ENCODE measurements at regions not wholly inside any gene's neighbourhood (a gene's known extent, or its start where the extent isn't known, plus 50 kb on each side); places are given as distances from the start of the nearest gene placed in this dataset.

GRCh38 chrX:39011454-39012221 lies 210.4 kb downstream of the MID1IP1 start:
- H3K9me3 ChIP-seq (ENCODE audit: control insufficient read depth, insufficient read depth, low read length) = no peaks in the 10 kb centered on the region
- 0 out of 2 replicates have a peak, but pooled peaks cover 3% of the 10 kb centered on the region for H3K27me3 ChIP-seq (ENCODE audit: control insufficient read depth, insufficient read depth, low read length)
- H3K9ac ChIP-seq (ENCODE audit: low read depth, low read length) = no peak overlapping the region
- H3K4me3 ChIP-seq (ENCODE audit: low read depth, low read length) = no peak overlapping the region
- H3K27ac ChIP-seq (ENCODE audit: low read depth, low read length) = no peak overlapping the region
- H3K4me1 ChIP-seq (ENCODE audit: control insufficient read depth, insufficient read depth, low read length) = no peaks in the 10 kb centered on the region
- H3K36me3 ChIP-seq (ENCODE audit: control insufficient read depth, insufficient read depth, low read length) = no peaks in the 10 kb centered on the region

- Histone ChIP-seq H3K9ac (ENCODE audit: low read depth, low read length) (no peak overlapping the region), H3K4me1 (ENCODE audit: control insufficient read depth, insufficient read depth, low read length) (0 out of 2 replicates have a peak, but pooled peaks cover 4% of the 10 kb centered on the region), H3K4me3 (ENCODE audit: low read depth, low read length) (no peak overlapping the region), H3K36me3 (ENCODE audit: control insufficient read depth, insufficient read depth, low read length) (no peaks in the 10 kb centered on the region), H3K9me3 (ENCODE audit: control insufficient read depth, insufficient read depth, low read length) (no peaks in the 10 kb centered on the region), H3K27ac (ENCODE audit: low read depth, low read length) (no peak overlapping the region), H3K27me3 (ENCODE audit: control insufficient read depth, insufficient read depth, low read length) (0 out of 2 replicates have a peak, but pooled peaks cover 3% of the 10 kb centered on the region)
Measured at GRCh38 chrX:39012621-39013111, 211.4 kb downstream of the MID1IP1 start.

GRCh38 chrX:39016556-39016955 lies 215.3 kb downstream of the MID1IP1 start:
- Histone ChIP-seq H3K36me3 (ENCODE audit: control insufficient read depth, insufficient read depth, low read length) (no peaks in the 10 kb centered on the region), H3K9me3 (ENCODE audit: control insufficient read depth, insufficient read depth, low read length) (no peaks in the 10 kb centered on the region), H3K4me3 (ENCODE audit: low read depth, low read length) (no peak overlapping the region), H3K27me3 (ENCODE audit: control insufficient read depth, insufficient read depth, low read length) (0 out of 2 replicates have a peak, but pooled peaks cover 3% of the 10 kb centered on the region), H3K9ac (ENCODE audit: low read depth, low read length) (no peak overlapping the region), H3K27ac (ENCODE audit: low read depth, low read length) (peak overlapping the region; percentile 53), H3K4me1 (ENCODE audit: control insufficient read depth, insufficient read depth, low read length) (0 out of 2 replicates have a peak, but pooled peaks cover 12% of the 10 kb centered on the region)

- Histone ChIP-seq H3K4me3 (ENCODE audit: low read depth, low read length) (no peak overlapping the region), H3K4me1 (ENCODE audit: control insufficient read depth, insufficient read depth, low read length) (0 out of 2 replicates have a peak, but pooled peaks cover 12% of the 10 kb centered on the region), H3K27me3 (ENCODE audit: control insufficient read depth, insufficient read depth, low read length) (0 out of 2 replicates have a peak, but pooled peaks cover 3% of the 10 kb centered on the region), H3K27ac (ENCODE audit: low read depth, low read length) (peak overlapping the region; percentile 53), H3K9me3 (ENCODE audit: control insufficient read depth, insufficient read depth, low read length) (no peaks in the 10 kb centered on the region), H3K36me3 (ENCODE audit: control insufficient read depth, insufficient read depth, low read length) (no peaks in the 10 kb centered on the region), H3K9ac (ENCODE audit: low read depth, low read length) (no peak overlapping the region)
Measured at GRCh38 chrX:39017077-39017476, 215.8 kb downstream of the MID1IP1 start.

- Histone ChIP-seq H3K27me3 (ENCODE audit: control insufficient read depth, insufficient read depth, low read length) (0 out of 2 replicates have a peak, but pooled peaks cover 3% of the 10 kb centered on the region), H3K27ac (ENCODE audit: low read depth, low read length) (peak overlapping the region; percentile 53), H3K4me3 (ENCODE audit: low read depth, low read length) (no peak overlapping the region), H3K9ac (ENCODE audit: low read depth, low read length) (no peak overlapping the region), H3K36me3 (ENCODE audit: control insufficient read depth, insufficient read depth, low read length) (no peaks in the 10 kb centered on the region), H3K9me3 (ENCODE audit: control insufficient read depth, insufficient read depth, low read length) (no peaks in the 10 kb centered on the region), H3K4me1 (ENCODE audit: control insufficient read depth, insufficient read depth, low read length) (0 out of 2 replicates have a peak, but pooled peaks cover 12% of the 10 kb centered on the region)
Measured at GRCh38 chrX:39017716-39018115, 216.5 kb downstream of the MID1IP1 start.

DNA sequence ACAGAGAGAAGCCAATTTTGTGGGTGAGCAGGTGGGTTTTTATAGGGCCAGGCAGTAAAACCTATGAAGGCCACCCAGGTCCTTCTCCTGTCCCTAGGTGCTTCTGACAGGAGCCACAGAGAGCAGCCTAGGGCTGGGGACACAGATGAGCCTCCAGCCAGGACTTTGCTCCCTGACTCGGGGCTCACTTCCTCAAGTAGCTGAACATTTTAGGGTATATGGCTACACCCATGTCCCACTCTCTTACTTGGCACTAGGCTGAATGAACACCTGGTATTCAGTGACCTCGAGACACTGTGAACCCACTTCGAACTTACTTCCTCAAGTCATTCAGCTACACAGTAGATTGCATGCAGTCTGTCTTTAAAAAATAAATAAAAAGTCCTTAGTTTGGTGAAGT lies 217.3 kb downstream of the MID1IP1 start:
- Histone ChIP-seq H3K27ac (ENCODE audit: low read depth, low read length) (no peak overlapping the region), H3K4me1 (ENCODE audit: control insufficient read depth, insufficient read depth, low read length) (0 out of 2 replicates have a peak, but pooled peaks cover 12% of the 10 kb centered on the region), H3K9me3 (ENCODE audit: control insufficient read depth, insufficient read depth, low read length) (no peaks in the 10 kb centered on the region), H3K27me3 (ENCODE audit: control insufficient read depth, insufficient read depth, low read length) (0 out of 2 replicates have a peak, but pooled peaks cover 3% of the 10 kb centered on the region), H3K36me3 (ENCODE audit: control insufficient read depth, insufficient read depth, low read length) (no peaks in the 10 kb centered on the region), H3K9ac (ENCODE audit: low read depth, low read length) (no peak overlapping the region), H3K4me3 (ENCODE audit: low read depth, low read length) (no peak overlapping the region)

DNA sequence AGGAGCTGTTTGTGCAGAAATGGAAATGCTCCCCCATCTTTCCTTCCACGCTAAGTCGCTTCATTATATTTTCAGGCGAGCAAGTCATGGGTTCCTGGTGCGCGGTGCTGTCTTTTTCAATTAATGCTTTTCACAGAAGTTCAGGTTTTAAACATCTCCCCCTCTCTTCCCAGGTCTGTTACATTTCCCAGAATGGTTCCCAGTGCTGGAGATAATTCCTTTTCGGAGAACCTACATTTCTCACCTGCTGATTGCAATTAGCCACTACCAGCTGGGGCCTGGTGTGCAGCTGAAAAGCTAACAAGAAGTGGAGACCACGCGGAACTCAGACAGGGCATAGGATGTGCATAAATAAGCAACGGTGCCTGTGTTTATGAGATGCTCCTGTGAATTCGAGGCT lies 217.8 kb downstream of the MID1IP1 start:
- no peak overlapping the region for H3K27ac ChIP-seq (ENCODE audit: low read depth, low read length)
- 0 out of 2 replicates have a peak, but pooled peaks cover 3% of the 10 kb centered on the region for H3K27me3 ChIP-seq (ENCODE audit: control insufficient read depth, insufficient read depth, low read length)
- H3K9me3 ChIP-seq (ENCODE audit: control insufficient read depth, insufficient read depth, low read length) = no peaks in the 10 kb centered on the region
- no peak overlapping the region for H3K4me3 ChIP-seq (ENCODE audit: low read depth, low read length)
- H3K9ac ChIP-seq (ENCODE audit: low read depth, low read length) = no peak overlapping the region
- H3K36me3 ChIP-seq (ENCODE audit: control insufficient read depth, insufficient read depth, low read length) = no peaks in the 10 kb centered on the region
- 0 out of 2 replicates have a peak, but pooled peaks cover 12% of the 10 kb centered on the region for H3K4me1 ChIP-seq (ENCODE audit: control insufficient read depth, insufficient read depth, low read length)

DNA sequence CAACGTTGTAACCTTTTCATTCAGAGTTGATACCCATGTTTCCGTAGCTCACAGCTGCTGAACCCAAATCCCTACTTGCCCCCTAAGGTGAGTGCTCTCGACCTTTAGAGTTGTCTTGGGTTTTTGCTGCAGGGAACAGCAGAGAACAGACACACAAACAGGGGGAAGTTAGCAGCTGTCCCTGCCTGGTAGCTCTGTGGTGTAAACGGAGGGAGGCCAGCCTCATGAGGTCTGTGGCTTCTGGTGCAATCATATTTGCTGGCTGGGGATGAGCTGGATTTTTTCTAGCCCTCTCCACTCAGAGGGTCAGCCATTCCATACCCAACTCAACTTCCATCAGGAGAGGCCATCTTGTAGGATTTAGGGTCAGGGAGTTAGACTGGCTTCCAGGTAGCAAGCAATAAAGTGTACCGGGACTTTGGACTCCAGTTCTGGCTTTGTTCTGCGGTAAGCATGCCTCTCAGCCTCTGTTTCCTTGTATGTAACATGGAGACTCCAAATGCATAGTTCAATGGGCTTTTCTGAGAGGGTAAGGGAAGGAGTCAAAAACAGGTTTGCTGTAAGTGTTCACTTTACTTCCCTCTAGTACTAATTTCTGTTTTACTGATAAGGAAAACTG lies 218.9 kb downstream of the MID1IP1 start:
- no peak overlapping the region for H3K9ac ChIP-seq (ENCODE audit: low read depth, low read length)
- H3K9me3 ChIP-seq (ENCODE audit: control insufficient read depth, insufficient read depth, low read length) = no peaks in the 10 kb centered on the region
- 0 out of 2 replicates have a peak, but pooled peaks cover 12% of the 10 kb centered on the region for H3K4me1 ChIP-seq (ENCODE audit: control insufficient read depth, insufficient read depth, low read length)
- H3K4me3 ChIP-seq (ENCODE audit: low read depth, low read length) = no peak overlapping the region
- no peaks in the 10 kb centered on the region for H3K27me3 ChIP-seq (ENCODE audit: control insufficient read depth, insufficient read depth, low read length)
- H3K27ac ChIP-seq (ENCODE audit: low read depth, low read length) = no peak overlapping the region
- no peaks in the 10 kb centered on the region for H3K36me3 ChIP-seq (ENCODE audit: control insufficient read depth, insufficient read depth, low read length)

- H3K36me3 ChIP-seq (ENCODE audit: control insufficient read depth, insufficient read depth, low read length) = no peaks in the 10 kb centered on the region
Measured at GRCh38 chrX:39022106-39022505, 220.8 kb downstream of the MID1IP1 start.

GRCh38 chrX:39029221-39029620 lies 228.0 kb downstream of the MID1IP1 start:
- Histone ChIP-seq H3K27me3 (ENCODE audit: control insufficient read depth, insufficient read depth, low read length) (no peaks in the 10 kb centered on the region), H3K27ac (ENCODE audit: low read depth, low read length) (no peak overlapping the region), H3K36me3 (ENCODE audit: control insufficient read depth, insufficient read depth, low read length) (no peaks in the 10 kb centered on the region), H3K9me3 (ENCODE audit: control insufficient read depth, insufficient read depth, low read length) (peaks cover 15% of the 10 kb centered on the region; the same call in 1 of the 2 replicates), H3K4me3 (ENCODE audit: low read depth, low read length) (no peak overlapping the region), H3K4me1 (ENCODE audit: control insufficient read depth, insufficient read depth, low read length) (peaks cover 5% of the 10 kb centered on the region; the same call in 1 of the 2 replicates), H3K9ac (ENCODE audit: low read depth, low read length) (no peak overlapping the region)

More at GRCh38 chrX:39022106-39022505, 220.8 kb downstream of the MID1IP1 start:
- no peak overlapping the region for H3K27ac ChIP-seq (ENCODE audit: low read depth, low read length)
- H3K9ac ChIP-seq (ENCODE audit: low read depth, low read length) = no peak overlapping the region
- H3K27me3 ChIP-seq (ENCODE audit: control insufficient read depth, insufficient read depth, low read length) = no peaks in the 10 kb centered on the region
- H3K4me3 ChIP-seq (ENCODE audit: low read depth, low read length) = no peak overlapping the region
- H3K4me1 ChIP-seq (ENCODE audit: control insufficient read depth, insufficient read depth, low read length) = 0 out of 2 replicates have a peak, but pooled peaks cover 12% of the 10 kb centered on the region
- H3K9me3 ChIP-seq (ENCODE audit: control insufficient read depth, insufficient read depth, low read length) = no peaks in the 10 kb centered on the region
